Prostate gland (tissue), 2 donors: ENCODE measurements at regions not wholly inside any gene's neighbourhood (a gene's known extent, or its start where the extent isn't known, plus 50 kb on each side); places are given as distances from the start of the nearest gene placed in this dataset.

Experiments used
- DNase-seq: peaks from one replicate; pipeline ENCODE4 v3.0.0-alpha.2; 2019; ENCODE audit warnings: low spot score
- H3K27ac ChIP-seq, 2 donors: fragments of 200-600 bp; sonication (generic); 2 replicates each; pipeline ENCODE4 v1.5.1; 2017 to 2019
- H3K27me3 ChIP-seq: fragments of 200-600 bp; sonication (generic); replicated peaks from 2 replicates; pipeline ENCODE4 v1.5.1; 2019; ENCODE audit not compliant: insufficient read depth
- H3K36me3 ChIP-seq, 2 donors: fragments of 200-600 bp; sonication (generic); 1 replicate in 1 of 2; 2 replicates in 1 of 2; pipeline versions ENCODE4 v1.5.1 to v1.8.1; 2017 to 2019
- H3K4me1 ChIP-seq: fragments of 200-600 bp; sonication (generic); replicated peaks from 2 replicates; pipeline ENCODE4 v1.5.1; 2019
- H3K4me3 ChIP-seq, 2 donors: fragments of 200-600 bp; sonication (generic); 2 replicates each; pipeline ENCODE4 v1.5.1; 2017 to 2019
- H3K9me3 ChIP-seq: fragments of 200-600 bp; sonication (generic); 2 replicates; pipeline ENCODE4 v1.5.1; 2017
- POLR2A ChIP-seq: fragments of 450-650 bp; IDR thresholded peaks from one replicate; pipeline ENCODE4 v1.6.1; 2016; ENCODE audit warnings: antibody characterized with exemption, mild to moderate bottlenecking
- POLR2AphosphoS5 ChIP-seq: sonication (generic); formaldehyde crosslinking; IDR thresholded peaks from one replicate; pipeline ENCODE4 v1.6.1; 2017; ENCODE audit warnings: antibody characterized with exemption
- WGBS: methylation state at CpG from one replicate; pipeline ENCODE4 v1.1.5; 2018; 5-methylcytosine and 5-hydroxymethylcytosine counted together
- intact Hi-C: fragments of 100-400 bp; cut with DNase I; formaldehyde crosslinking; loops from one replicate; pipeline ENCODE4 v1.14.2; 2022
- TF ChIP-seq, protein P1 (sequence below), 4 experiments: fragments of 200-600 bp in 2 of 4; fragments of 450-650 bp in 2 of 4; sonication (generic) in 2 of 4; IDR thresholded peaks; 1 replicate in 3 of 4; 2 replicates in 1 of 4; pipeline ENCODE4 v1.5.1; 2016 to 2019; ENCODE audit warnings: antibody characterized with exemption in 4 of 4, mild to moderate bottlenecking in 2 of 4, moderate library complexity in 2 of 4

DNA sequence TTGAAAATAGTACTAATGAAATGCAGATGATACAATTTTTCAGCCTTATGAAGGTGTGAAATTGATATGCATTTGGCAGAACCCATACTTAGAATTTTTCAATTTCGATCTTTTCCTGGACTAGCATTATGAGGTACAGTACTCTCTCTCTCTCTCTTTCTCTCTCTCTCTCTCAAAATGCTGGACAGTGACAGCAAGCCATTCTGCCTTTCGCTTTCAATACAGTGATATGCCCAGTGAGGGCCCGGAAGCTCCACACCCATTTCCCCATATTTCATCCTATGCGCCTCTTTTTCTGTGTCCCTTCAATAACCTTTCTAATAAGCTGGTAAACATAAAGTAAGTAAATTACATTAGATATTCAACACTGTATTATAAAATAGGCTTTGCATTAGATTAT, 595.0 kb upstream of the UBE2E2 start:
- Histone ChIP-seq H3K27me3 (no peaks in the 10 kb centered on the region), H3K36me3 (no peaks in the 10 kb centered on the region), H3K4me1 (no peaks in the 10 kb centered on the region), H3K27ac (no peak overlapping the region), H3K4me3 (no peak overlapping the region), H3K9me3 (no peaks in the 10 kb centered on the region)
- no peak for DNase-seq
- WGBS: 97% methylated on average over 4 of the region's 4 CpGs
- intact Hi-C loops: no loop called here
- TF ChIP-seq POLR2A: no peak
- TF ChIP-seq POLR2AphosphoS5: no peak
- TF ChIP-seq, protein P1, sequence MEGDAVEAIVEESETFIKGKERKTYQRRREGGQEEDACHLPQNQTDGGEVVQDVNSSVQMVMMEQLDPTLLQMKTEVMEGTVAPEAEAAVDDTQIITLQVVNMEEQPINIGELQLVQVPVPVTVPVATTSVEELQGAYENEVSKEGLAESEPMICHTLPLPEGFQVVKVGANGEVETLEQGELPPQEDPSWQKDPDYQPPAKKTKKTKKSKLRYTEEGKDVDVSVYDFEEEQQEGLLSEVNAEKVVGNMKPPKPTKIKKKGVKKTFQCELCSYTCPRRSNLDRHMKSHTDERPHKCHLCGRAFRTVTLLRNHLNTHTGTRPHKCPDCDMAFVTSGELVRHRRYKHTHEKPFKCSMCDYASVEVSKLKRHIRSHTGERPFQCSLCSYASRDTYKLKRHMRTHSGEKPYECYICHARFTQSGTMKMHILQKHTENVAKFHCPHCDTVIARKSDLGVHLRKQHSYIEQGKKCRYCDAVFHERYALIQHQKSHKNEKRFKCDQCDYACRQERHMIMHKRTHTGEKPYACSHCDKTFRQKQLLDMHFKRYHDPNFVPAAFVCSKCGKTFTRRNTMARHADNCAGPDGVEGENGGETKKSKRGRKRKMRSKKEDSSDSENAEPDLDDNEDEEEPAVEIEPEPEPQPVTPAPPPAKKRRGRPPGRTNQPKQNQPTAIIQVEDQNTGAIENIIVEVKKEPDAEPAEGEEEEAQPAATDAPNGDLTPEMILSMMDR (IDR thresholded peaks at IDR 0.05): no peak

DNA sequence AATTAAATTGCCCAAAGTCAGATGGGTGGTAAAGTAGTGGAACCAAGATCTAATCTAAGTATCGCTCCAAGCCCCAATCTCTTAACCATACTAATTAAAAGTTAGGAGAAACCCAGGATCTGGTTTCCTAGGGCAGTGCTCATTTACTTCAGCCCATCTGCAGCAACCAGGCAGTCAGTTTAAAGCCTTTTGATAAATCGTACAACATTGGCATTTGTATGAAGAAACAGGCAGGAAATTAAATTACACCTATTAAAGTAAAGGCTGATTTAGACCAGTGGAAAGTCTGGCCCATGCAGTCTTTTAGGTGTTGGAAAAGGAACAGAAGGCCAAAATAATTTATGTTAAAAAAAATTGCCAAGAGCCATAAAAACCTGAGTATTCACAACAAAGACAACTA, 594.4 kb upstream of the UBE2E2 start:
- no peaks in the 10 kb centered on the region for H3K4me1 ChIP-seq
- intact Hi-C loops: no loop called here
- H3K4me3 ChIP-seq: no peak overlapping the region
- H3K27ac ChIP-seq: no peak overlapping the region
- no peaks in the 10 kb centered on the region for H3K36me3 ChIP-seq
- DNase-seq: no peak
- H3K27me3 ChIP-seq: no peaks in the 10 kb centered on the region
- WGBS: 46% methylated on average over 2 of the region's 2 CpGs
- no peaks in the 10 kb centered on the region for H3K9me3 ChIP-seq
- TF ChIP-seq POLR2AphosphoS5 (no peak), POLR2A (no peak)
- TF ChIP-seq, protein P1 (IDR thresholded peaks at IDR 0.05): no peak

DNA sequence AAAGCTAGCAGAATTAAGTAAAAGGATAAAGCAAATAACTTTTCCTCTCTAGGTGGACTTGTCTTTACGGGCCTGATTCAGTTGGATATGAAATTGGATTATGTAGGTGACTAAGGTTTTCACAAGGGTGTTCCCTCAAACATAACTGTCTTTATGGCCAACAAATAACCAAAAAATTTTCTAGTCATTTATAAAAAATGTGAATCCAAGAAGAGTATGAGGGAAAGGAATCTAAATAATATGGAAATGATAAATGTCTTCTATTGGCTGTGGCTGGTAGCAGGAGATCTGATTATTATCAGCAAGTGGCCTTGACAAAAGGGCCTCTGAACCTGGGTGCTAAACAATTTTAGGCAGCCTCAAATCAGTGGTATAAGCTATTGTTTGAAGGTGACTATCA, 594.0 kb upstream of the UBE2E2 start:
- H3K27ac ChIP-seq: no peak overlapping the region
- no peak overlapping the region for H3K4me3 ChIP-seq
- WGBS: 49% methylated on average over 1 of the region's 1 CpG
- DNase-seq: no peak
- TF ChIP-seq POLR2AphosphoS5 (no peak), POLR2A (no peak)
- TF ChIP-seq, protein P1 (IDR thresholded peaks at IDR 0.05): no peak
- no peaks in the 10 kb centered on the region for H3K36me3 ChIP-seq
- H3K27me3 ChIP-seq: no peaks in the 10 kb centered on the region
- no peaks in the 10 kb centered on the region for H3K4me1 ChIP-seq
- intact Hi-C loops: no loop called here
- no peaks in the 10 kb centered on the region for H3K9me3 ChIP-seq

DNA sequence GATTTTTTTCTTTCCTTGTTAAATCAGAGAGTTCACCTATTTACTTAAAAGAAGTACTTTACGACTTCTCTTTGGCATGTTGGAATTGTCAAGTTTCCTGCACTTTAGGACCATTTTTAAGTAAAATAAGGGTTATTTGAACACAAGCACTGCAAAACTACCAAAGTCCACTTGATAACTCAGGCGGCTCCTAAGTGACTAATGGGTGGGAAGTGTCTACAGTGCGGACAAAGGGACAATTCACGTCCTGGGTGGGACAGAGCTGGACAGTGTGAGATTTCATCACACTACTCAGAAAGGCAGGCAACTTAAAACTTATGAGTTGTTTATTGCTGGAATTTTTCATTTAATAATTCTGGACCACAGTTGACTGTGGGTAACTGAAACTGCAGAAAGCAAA, 590.2 kb upstream of the UBE2E2 start:
- H3K9me3 ChIP-seq: no peaks in the 10 kb centered on the region
- TF ChIP-seq POLR2A (no peak), POLR2AphosphoS5 (no peak)
- TF ChIP-seq, protein P1 (IDR thresholded peaks at IDR 0.05): no peak

DNA sequence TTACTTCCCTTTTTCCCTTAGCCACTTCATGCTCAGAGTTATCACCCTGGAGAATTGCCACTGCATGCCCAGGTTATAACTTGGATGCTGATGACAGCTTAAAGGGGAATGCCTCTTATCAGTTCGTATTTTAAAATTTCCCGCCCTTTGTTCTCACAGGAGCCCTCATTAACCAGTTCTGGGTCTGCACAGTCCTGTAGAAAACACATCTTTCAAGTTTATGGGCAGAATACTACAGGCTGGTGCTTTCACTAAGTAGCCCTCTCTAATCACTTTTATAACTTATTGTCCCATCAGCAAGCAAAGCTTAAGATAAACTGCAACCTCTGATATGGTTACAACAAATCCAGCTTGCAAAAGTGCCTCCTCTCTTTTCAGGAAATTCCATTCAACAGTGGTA, 587.3 kb upstream of the UBE2E2 start:
- no peaks in the 10 kb centered on the region for H3K4me1 ChIP-seq
- no peak for DNase-seq
- no peaks in the 10 kb centered on the region for H3K36me3 ChIP-seq
- TF ChIP-seq POLR2A (no peak), POLR2AphosphoS5 (no peak)
- TF ChIP-seq, protein P1 (IDR thresholded peaks at IDR 0.05): no peak
- intact Hi-C loops: no loop called here
- WGBS: 33% methylated on average over 2 of the region's 2 CpGs
- no peaks in the 10 kb centered on the region for H3K9me3 ChIP-seq
- H3K27ac ChIP-seq: no peak overlapping the region
- H3K27me3 ChIP-seq: no peaks in the 10 kb centered on the region
- H3K4me3 ChIP-seq: no peak overlapping the region

More for the DNA sequence above, 590.2 kb upstream of the UBE2E2 start:
- no peak for DNase-seq
- H3K27me3 ChIP-seq: no peaks in the 10 kb centered on the region
- no peak overlapping the region for H3K4me3 ChIP-seq
- 71% methylated on average over 4 of the region's 4 CpGs for WGBS
- no peak overlapping the region for H3K27ac ChIP-seq
- H3K4me1 ChIP-seq: no peaks in the 10 kb centered on the region
- intact Hi-C loops: no loop called here
- H3K36me3 ChIP-seq: no peaks in the 10 kb centered on the region
